Breast epithelium (tissue), 3 donors: ENCODE measurements at regions not wholly inside any gene's neighbourhood (a gene's known extent, or its start where the extent isn't known, plus 50 kb on each side); places are given as distances from the start of the nearest gene placed in this dataset.

Source experiments
- CTCF ChIP-seq, 3 donors: fragments of 450-650 bp; IDR thresholded peaks; one replicate each; pipeline ENCODE4 v1.5.1; 2016 to 2017; ENCODE audit warnings: antibody characterized with exemption in 3 of 3, mild to moderate bottlenecking in 3 of 3, moderate library complexity in 3 of 3
- POLR2A ChIP-seq: fragments of 450-650 bp; IDR thresholded peaks from one replicate; pipeline ENCODE4 v1.6.1; 2016; ENCODE audit warnings: antibody characterized with exemption, mild to moderate bottlenecking, moderate library complexity
- POLR2AphosphoS5 ChIP-seq, 3 donors: sonication (generic); formaldehyde crosslinking; IDR thresholded peaks; one replicate each; pipeline ENCODE4 v1.6.1; 2017; ENCODE audit warnings: antibody characterized with exemption in 3 of 3

- TF ChIP-seq CTCF (IDR thresholded peaks at IDR 0.05) (no peak), POLR2A (no peak), POLR2AphosphoS5 (IDR thresholded peaks at IDR 0.05) (no peak)
Measured at GRCh38 chr6:119590066-119590465, 240.5 kb upstream of the MAN1A1 start.
